GM19395 (cell line): ENCODE measurements at regions not wholly inside any gene's neighbourhood (a gene's known extent, or its start where the extent isn't known, plus 50 kb on each side); places are given as distances from the start of the nearest gene placed in this dataset.

ENCODE experiments used
- ATAC-seq: cut with Tn5 transposase; IDR thresholded peaks from one replicate; pipeline ENCODE4 v1.9.1; 2021; ENCODE audit warnings: mild to moderate bottlenecking, moderate library complexity; ENCODE audit not compliant: unreplicated experiment

- no peak for ATAC-seq
Observed at GRCh38 chr12:65759735-65760134, 64.5 kb upstream of the HMGA2 start.

DNA sequence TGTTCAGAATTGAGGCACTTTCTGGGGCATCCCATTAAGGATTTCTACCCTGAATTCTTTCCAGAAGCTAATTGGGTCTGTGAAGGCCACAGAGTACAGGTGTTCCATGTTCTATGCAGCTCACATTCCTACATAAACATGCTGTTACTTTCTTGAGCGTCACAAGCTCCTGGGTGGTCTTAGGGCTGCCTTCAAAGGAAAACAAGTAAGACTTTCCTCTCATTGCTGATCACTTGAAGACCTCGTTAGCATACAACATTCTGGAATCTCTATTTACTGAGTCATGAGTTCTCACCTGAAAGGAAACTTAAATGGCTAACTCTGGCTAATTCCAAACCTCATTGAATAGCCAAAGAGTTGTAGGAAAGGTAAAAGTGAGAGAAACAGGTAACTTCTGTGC lies 63.0 kb upstream of the HMGA2 start:
- ATAC-seq = no peak

GRCh38 chr12:65764325-65764724 lies 60.0 kb upstream of the HMGA2 start:
- ATAC-seq = no peak

DNA sequence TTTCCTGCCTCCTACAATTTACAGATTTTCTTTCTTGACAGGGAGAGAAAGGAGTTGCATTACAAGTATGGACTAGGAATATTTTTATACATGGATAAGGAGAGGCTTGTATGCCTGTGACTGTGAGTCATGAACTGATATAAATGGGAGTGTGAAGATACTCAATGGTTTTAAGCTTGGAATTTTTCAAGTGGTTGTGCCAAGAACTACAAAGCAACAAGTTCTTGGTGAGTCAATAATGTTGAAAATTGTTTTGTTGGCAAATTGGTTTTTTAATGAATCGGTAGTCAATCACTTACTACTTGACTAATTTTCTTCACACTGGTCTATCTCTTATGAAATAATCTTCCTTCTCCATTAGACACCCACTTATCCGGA lies 58.9 kb upstream of the HMGA2 start:
- ATAC-seq = no peak

- ATAC-seq = no peak
Observed at GRCh38 chr12:65769880-65770279, 54.4 kb upstream of the HMGA2 start.
